Tibial artery (tissue), 4 donors: ENCODE measurements at regions not wholly inside any gene's neighbourhood (a gene's known extent, or its start where the extent isn't known, plus 50 kb on each side); places are given as distances from the start of the nearest gene placed in this dataset.

Experiments
- DNase-seq, 2 donors: peaks; one replicate each; pipeline ENCODE4 v3.0.0-alpha.2; 2019
- H3K27ac ChIP-seq, 2 donors: fragments of 200-600 bp; sonication (generic) in 1 of 2; 1 replicate in 1 of 2; 2 replicates in 1 of 2; pipeline ENCODE4 v1.5.1; 2018 to 2019; ENCODE audit warnings: mild to moderate bottlenecking in 1 of 2
- H3K27me3 ChIP-seq, 2 donors: fragments of 200-600 bp; sonication (generic) in 1 of 2; one replicate each; pipeline versions ENCODE4 v1.5.1 to v1.6.0; 2016 to 2019
- H3K36me3 ChIP-seq, 3 donors: fragments of 200-600 bp; sonication (generic) in 2 of 3; one replicate each; pipeline ENCODE4 v1.5.1; 2016 to 2019; ENCODE audit warnings: mild to moderate bottlenecking in 2 of 3
- H3K4me1 ChIP-seq, 4 donors: fragments of 200-600 bp; sonication (generic) in 2 of 4; 1 replicate in 3 of 4; 2 replicates in 1 of 4; pipeline ENCODE4 v1.5.1; 2016 to 2019
- H3K4me3 ChIP-seq, 2 donors: fragments of 200-600 bp; sonication (generic) in 1 of 2; 1 replicate in 1 of 2; 2 replicates in 1 of 2; pipeline ENCODE4 v1.5.1; 2018 to 2019; ENCODE audit warnings: mild to moderate bottlenecking in 2 of 2
- H3K9me3 ChIP-seq, 3 donors: fragments of 200-600 bp; sonication (generic) in 1 of 3; one replicate each; pipeline ENCODE4 v1.5.1; 2016 to 2019
- intact Hi-C: fragments of 100-400 bp; cut with DNase I; formaldehyde crosslinking; loops from one replicate; pipeline ENCODE4 v1.15.0; 2023; ENCODE audit warnings: low total_unique reads
- TF ChIP-seq, protein P1 (sequence below), 2 experiments: fragments of 200-600 bp in 1 of 2; fragments of 450-650 bp in 1 of 2; IDR thresholded peaks; one replicate each; pipeline ENCODE4 v1.5.1; 2017 to 2019; ENCODE audit warnings: antibody characterized with exemption in 2 of 2, mild to moderate bottlenecking in 1 of 2, moderate library complexity in 1 of 2

GRCh38 chr11:44398266-44399030, 88.5 kb upstream of the ALX4 start:
- peaks cover 0 to 7% (median 6%) of the 10 kb centered on the region in 3 donors for H3K9me3 ChIP-seq
- intact Hi-C loops: no loop called here
- peaks cover 0 to 23% of the 10 kb centered on the region in 2 donors for H3K27me3 ChIP-seq

GRCh38 chr11:44399968-44400367, 90.0 kb upstream of the ALX4 start:
- Histone ChIP-seq H3K4me1 (no peaks in the 10 kb centered on the region), H3K9me3 (peaks cover 0 to 6% (median 5%) of the 10 kb centered on the region in 3 donors), H3K4me3 (no peak overlapping the region), H3K36me3 (no peaks in the 10 kb centered on the region), H3K27ac (no peak overlapping the region), H3K27me3 (peaks cover 0 to 29% of the 10 kb centered on the region in 2 donors)
- TF ChIP-seq, protein P1, sequence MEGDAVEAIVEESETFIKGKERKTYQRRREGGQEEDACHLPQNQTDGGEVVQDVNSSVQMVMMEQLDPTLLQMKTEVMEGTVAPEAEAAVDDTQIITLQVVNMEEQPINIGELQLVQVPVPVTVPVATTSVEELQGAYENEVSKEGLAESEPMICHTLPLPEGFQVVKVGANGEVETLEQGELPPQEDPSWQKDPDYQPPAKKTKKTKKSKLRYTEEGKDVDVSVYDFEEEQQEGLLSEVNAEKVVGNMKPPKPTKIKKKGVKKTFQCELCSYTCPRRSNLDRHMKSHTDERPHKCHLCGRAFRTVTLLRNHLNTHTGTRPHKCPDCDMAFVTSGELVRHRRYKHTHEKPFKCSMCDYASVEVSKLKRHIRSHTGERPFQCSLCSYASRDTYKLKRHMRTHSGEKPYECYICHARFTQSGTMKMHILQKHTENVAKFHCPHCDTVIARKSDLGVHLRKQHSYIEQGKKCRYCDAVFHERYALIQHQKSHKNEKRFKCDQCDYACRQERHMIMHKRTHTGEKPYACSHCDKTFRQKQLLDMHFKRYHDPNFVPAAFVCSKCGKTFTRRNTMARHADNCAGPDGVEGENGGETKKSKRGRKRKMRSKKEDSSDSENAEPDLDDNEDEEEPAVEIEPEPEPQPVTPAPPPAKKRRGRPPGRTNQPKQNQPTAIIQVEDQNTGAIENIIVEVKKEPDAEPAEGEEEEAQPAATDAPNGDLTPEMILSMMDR (IDR thresholded peaks at IDR 0.05): no peak
- intact Hi-C loops: no loop called here
- no peak for DNase-seq

More at GRCh38 chr11:44398266-44399030, 88.5 kb upstream of the ALX4 start:
- H3K27ac ChIP-seq: no peak overlapping the region
- no peaks in the 10 kb centered on the region for H3K36me3 ChIP-seq
- H3K4me3 ChIP-seq: no peak overlapping the region
- no peak for DNase-seq
- no peaks in the 10 kb centered on the region for H3K4me1 ChIP-seq
- TF ChIP-seq, protein P1 (IDR thresholded peaks at IDR 0.05): no peak

DNA sequence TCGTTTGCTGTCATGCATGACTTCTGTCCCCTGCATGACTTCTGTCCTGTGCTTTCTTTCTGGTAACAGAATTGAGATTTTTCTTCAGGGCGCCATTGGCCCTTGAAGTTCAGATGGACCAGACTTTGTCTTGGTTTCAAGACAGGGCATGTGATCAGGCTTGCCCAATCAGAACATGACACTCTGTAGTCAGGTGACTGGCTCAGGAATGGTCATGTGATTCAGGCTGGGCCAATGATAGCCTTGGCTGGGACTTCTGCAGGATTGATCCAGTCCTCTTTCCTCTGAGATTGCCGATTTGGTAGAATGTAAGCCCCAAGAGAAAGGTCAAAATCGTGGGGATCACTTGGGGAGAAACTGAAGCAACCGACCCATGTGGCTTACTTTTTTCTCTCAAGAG, 90.5 kb upstream of the ALX4 start:
- intact Hi-C loops: no loop called here
- TF ChIP-seq, protein P1 (IDR thresholded peaks at IDR 0.05): no peak
- H3K36me3 ChIP-seq: no peaks in the 10 kb centered on the region
- H3K4me1 ChIP-seq: no peaks in the 10 kb centered on the region
- no peak for DNase-seq
- peaks cover 0 to 33% of the 10 kb centered on the region in 2 donors for H3K27me3 ChIP-seq
- no peak overlapping the region for H3K4me3 ChIP-seq
- H3K27ac ChIP-seq: no peak overlapping the region
- H3K9me3 ChIP-seq: peaks cover 0 to 6% (median 0%) of the 10 kb centered on the region in 3 donors

- TF ChIP-seq, protein P1 (IDR thresholded peaks at IDR 0.05): no peak
- intact Hi-C loops: no loop called here
Measured at GRCh38 chr11:44402466-44403075, 92.6 kb upstream of the ALX4 start.

GRCh38 chr11:44403176-44403575, 93.2 kb upstream of the ALX4 start:
- intact Hi-C loops: no loop called here
- no peak for DNase-seq
- TF ChIP-seq, protein P1 (IDR thresholded peaks at IDR 0.05): no peak

More at GRCh38 chr11:44402466-44403075, 92.6 kb upstream of the ALX4 start:
- H3K36me3 ChIP-seq: no peaks in the 10 kb centered on the region
- no peak overlapping the region for H3K27ac ChIP-seq
- no peak for DNase-seq
- peaks cover 0 to 38% of the 10 kb centered on the region in 2 donors for H3K27me3 ChIP-seq
- no peak overlapping the region for H3K4me3 ChIP-seq
- H3K4me1 ChIP-seq: no peaks in the 10 kb centered on the region
- H3K9me3 ChIP-seq: no peaks in the 10 kb centered on the region

More at GRCh38 chr11:44403176-44403575, 93.2 kb upstream of the ALX4 start:
- peaks cover 0 to 38% of the 10 kb centered on the region in 2 donors for H3K27me3 ChIP-seq
- H3K9me3 ChIP-seq: no peaks in the 10 kb centered on the region
- H3K4me3 ChIP-seq: no peak overlapping the region
- no peak overlapping the region for H3K27ac ChIP-seq
- H3K4me1 ChIP-seq: no peaks in the 10 kb centered on the region
- H3K36me3 ChIP-seq: no peaks in the 10 kb centered on the region
